Large intestine (tissue), 3 donors: ENCODE measurements at regions not wholly inside any gene's neighbourhood (a gene's known extent, or its start where the extent isn't known, plus 50 kb on each side); places are given as distances from the start of the nearest gene placed in this dataset.
A peak's percentile ranks its signal among the peaks of the same experiment; 100 is the strongest.
"Not testable (repeated sequence)": the region's sequence is repeated elsewhere in the genome, so short reads cannot be mapped to it uniquely, and the experiment has no call there.

Source experiments
- DNase-seq, 2 donors: peaks; one replicate each; pipeline versions ENCODE4 v3.0.0 to v3.0.0-alpha.2; 2013
- H3K27ac ChIP-seq: one replicate; pipeline ENCODE4 v1.5.1; 2013; ENCODE audit warnings: low read length
- H3K27me3 ChIP-seq: 2 replicates; pipeline ENCODE4 v1.6.1; 2013; ENCODE audit warnings: low read length; ENCODE audit not compliant: control insufficient read depth, insufficient read depth
- H3K36me3 ChIP-seq: 2 replicates; pipeline ENCODE4 v1.6.1; 2013; ENCODE audit warnings: low read length; ENCODE audit not compliant: control insufficient read depth, insufficient read depth
- H3K4me1 ChIP-seq: one replicate; pipeline ENCODE4 v1.6.1; 2013; ENCODE audit warnings: low read length; ENCODE audit not compliant: control insufficient read depth, insufficient read depth
- H3K4me3 ChIP-seq: one replicate; pipeline ENCODE4 v1.5.1; 2013; ENCODE audit warnings: low read length
- H3K9me3 ChIP-seq: one replicate; pipeline ENCODE4 v1.6.1; 2013; ENCODE audit warnings: mild to moderate bottlenecking, low read depth, low read length, moderate library complexity; ENCODE audit not compliant: control insufficient read depth
- WGBS: methylation state at CpG from one replicate; pipeline ENCODE4 v1.1.5; 2013; ENCODE audit warnings: low lambda C conversion rate; ENCODE audit not compliant: insufficient coverage; 5-methylcytosine and 5-hydroxymethylcytosine counted together

DNA sequence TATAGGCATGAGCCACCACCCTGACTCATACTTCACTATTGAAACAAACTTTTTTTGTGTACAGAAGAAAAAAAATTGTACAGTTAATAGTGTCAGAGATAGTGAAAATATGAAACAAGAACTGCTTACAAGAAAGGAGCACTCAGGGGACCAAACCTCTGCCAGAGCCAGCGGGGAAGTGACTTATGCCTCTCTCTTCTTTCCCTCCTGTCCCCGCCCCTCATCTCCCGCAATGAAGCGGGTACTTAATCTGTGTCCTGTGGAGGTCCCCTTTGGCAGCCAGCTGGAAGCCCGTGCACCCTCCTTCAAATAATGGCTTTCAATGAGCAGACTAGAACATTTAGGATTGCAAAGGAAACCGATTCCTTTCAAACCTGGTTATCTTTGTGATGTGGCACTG lies 51.5 kb downstream of the PPIAL4A start:
- H3K27me3 ChIP-seq, H3K4me1 ChIP-seq, H3K9me3 ChIP-seq, H3K4me3 ChIP-seq, H3K36me3 ChIP-seq: not testable (repeated sequence)
- peak in 1 of 2 donors; percentile 11 for DNase-seq
- peak overlapping the region; percentile 86 for H3K27ac ChIP-seq
- WGBS: no CpG with 5 or more reads among the region's 6 CpGs

GRCh38 chr1:120941836-120942217 lies 52.3 kb downstream of the PPIAL4A start:
- peak overlapping the region; percentile 50 for H3K4me3 ChIP-seq
- not testable (repeated sequence) for H3K9me3 ChIP-seq

GRCh38 chr1:120942218-120942944 lies 52.8 kb downstream of the PPIAL4A start:
- no CpG with 5 or more reads among the region's 34 CpGs for WGBS

More at GRCh38 chr1:120941836-120942217, 52.3 kb downstream of the PPIAL4A start:
- no CpG with 5 or more reads among the region's 12 CpGs for WGBS
- H3K27ac ChIP-seq: peak overlapping the region; percentile 86
- DNase-seq, H3K4me1 ChIP-seq, H3K27me3 ChIP-seq, H3K36me3 ChIP-seq: not testable (repeated sequence)

DNA sequence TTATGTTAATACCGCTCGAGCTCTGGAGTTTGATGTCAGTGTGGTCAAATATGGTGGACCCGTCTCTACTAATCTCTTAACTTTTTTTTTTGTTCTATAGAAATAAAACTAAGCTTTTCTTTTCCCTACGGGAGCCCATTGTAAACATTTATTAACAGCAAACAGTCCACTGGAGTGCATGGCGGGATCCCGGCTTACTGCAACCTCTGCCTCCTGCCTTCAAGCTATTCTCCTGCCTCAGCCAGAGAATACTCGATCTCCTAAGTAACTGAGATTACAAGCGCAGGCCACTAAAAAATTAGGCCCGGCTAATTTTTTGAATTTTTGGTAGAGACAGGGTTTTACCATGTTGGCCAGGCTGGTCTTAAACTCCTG lies 53.4 kb downstream of the PPIAL4A start:
- no CpG with 5 or more reads among the region's 9 CpGs for WGBS
- not testable (repeated sequence) for H3K4me1 ChIP-seq, H3K36me3 ChIP-seq, H3K9me3 ChIP-seq, DNase-seq, H3K27me3 ChIP-seq, H3K4me3 ChIP-seq
- H3K27ac ChIP-seq: peak overlapping the region; percentile 86

More at GRCh38 chr1:120942218-120942944, 52.8 kb downstream of the PPIAL4A start:
- not testable (repeated sequence) for H3K9me3 ChIP-seq, H3K27me3 ChIP-seq, H3K36me3 ChIP-seq, H3K4me1 ChIP-seq
- peak overlapping the region; percentile 50 for H3K4me3 ChIP-seq
- peak; percentile 73 to 92 for DNase-seq
- peak overlapping the region; percentile 86 for H3K27ac ChIP-seq

DNA sequence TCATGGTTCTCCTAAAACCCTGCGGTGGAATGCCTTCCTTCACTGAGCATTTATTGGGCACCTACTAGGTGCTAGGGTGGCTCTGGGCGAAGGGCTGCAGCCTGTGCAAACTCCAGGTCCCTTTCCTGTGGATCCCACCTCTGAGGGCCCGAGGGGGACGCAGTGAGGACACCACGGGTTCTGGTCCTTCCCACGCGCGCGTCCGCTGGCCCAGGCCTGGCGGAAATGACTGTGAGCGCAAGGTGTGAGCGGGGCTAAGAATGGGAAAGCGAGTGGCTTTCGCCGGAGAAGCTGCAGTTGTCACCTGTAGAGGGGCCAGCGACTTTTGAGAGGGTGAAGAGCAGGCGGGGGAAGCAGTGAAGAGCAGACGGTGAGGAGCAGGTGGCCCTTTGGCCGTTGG lies 55.1 kb downstream of the PPIAL4A start:
- WGBS: no CpG with 5 or more reads among the region's 20 CpGs

DNA sequence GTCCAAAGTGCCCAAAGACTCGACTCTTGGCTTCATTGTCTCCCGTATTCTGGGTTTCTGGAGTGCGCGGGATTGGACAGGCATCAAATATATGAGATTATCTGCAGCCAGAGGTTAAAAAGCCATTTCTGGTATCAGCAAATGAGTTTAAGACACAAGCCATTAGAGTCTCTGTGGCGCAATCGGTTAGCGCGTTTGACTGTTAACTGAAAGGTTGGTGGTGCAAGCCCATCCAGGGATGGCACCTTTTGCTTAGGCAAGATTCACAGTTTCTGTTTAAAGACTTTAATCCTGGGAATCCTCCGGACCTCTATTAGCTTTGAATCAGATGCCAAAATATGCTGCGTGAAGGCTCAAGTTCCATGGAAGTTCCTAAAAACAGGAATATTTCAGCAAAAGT lies 55.6 kb downstream of the PPIAL4A start:
- not testable (repeated sequence) for H3K9me3 ChIP-seq, H3K27ac ChIP-seq, H3K4me1 ChIP-seq, H3K27me3 ChIP-seq, DNase-seq, H3K4me3 ChIP-seq, H3K36me3 ChIP-seq
- no CpG with 5 or more reads among the region's 10 CpGs for WGBS

More for the DNA sequence above, 55.1 kb downstream of the PPIAL4A start:
- not testable (repeated sequence) for DNase-seq, H3K4me3 ChIP-seq, H3K4me1 ChIP-seq, H3K27ac ChIP-seq, H3K9me3 ChIP-seq, H3K36me3 ChIP-seq, H3K27me3 ChIP-seq

GRCh38 chr1:120947114-120947513 lies 57.5 kb downstream of the PPIAL4A start:
- not testable (repeated sequence) for DNase-seq, H3K9me3 ChIP-seq, H3K4me3 ChIP-seq, H3K27ac ChIP-seq, H3K4me1 ChIP-seq, H3K27me3 ChIP-seq, H3K36me3 ChIP-seq
- WGBS: no CpG with 5 or more reads among the region's 4 CpGs

GRCh38 chr1:120949724-120950123 lies 60.2 kb downstream of the PPIAL4A start:
- 96% methylated on average over 5 of the region's 11 CpGs for WGBS
- H3K4me3 ChIP-seq, H3K27me3 ChIP-seq, H3K9me3 ChIP-seq, H3K27ac ChIP-seq, DNase-seq, H3K36me3 ChIP-seq, H3K4me1 ChIP-seq: not testable (repeated sequence)

- not testable (repeated sequence) for H3K27ac ChIP-seq, H3K36me3 ChIP-seq, H3K9me3 ChIP-seq, H3K27me3 ChIP-seq, DNase-seq, H3K4me1 ChIP-seq, H3K4me3 ChIP-seq
- WGBS: no CpG with 5 or more reads among the region's 1 CpG
Measured at GRCh38 chr1:120950633-120951032, 61.1 kb downstream of the PPIAL4A start.

- no CpG with 5 or more reads among the region's 4 CpGs for WGBS
- H3K4me3 ChIP-seq, H3K4me1 ChIP-seq, H3K27me3 ChIP-seq, DNase-seq, H3K27ac ChIP-seq, H3K9me3 ChIP-seq, H3K36me3 ChIP-seq: not testable (repeated sequence)
Measured at GRCh38 chr1:120951100-120951499, 61.5 kb downstream of the PPIAL4A start.

DNA sequence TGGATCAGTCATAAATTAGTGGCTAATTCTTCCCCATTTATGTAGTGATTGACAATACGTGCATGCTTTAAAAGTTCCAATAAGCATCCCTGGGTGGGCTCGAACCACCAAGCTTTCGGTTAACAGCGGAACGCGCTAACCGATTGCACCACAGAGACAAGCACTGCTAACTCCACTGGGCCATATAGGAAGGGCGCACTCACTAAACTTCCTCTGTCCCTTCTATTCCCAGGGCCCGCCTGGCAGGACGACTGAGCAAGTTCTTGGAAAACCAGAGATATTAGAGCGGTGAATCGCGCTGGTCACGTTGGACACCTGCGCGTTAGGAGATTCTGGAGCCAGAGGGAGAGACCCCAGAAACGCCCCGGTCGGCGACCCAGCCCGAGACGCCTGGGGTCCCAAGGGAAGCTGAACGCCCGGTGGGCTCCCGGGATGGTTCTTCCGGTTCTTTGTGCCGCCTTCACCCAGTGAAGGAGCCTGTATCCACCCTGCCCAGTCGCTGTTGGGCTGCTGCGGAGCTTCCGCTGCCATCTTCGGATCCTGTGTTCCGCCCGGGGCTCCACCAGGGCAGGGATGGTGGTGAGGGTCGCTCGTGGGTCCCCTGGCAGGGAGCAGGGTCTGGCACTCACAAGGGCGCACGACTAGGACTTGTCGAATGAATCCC lies 62.8 kb downstream of the PPIAL4A start:
- not testable (repeated sequence) for H3K36me3 ChIP-seq, H3K4me1 ChIP-seq, H3K27me3 ChIP-seq, H3K27ac ChIP-seq, H3K9me3 ChIP-seq
- H3K4me3 ChIP-seq: peak overlapping the region; percentile 35
- DNase-seq: peak in 1 of 2 donors; percentile 42
- WGBS: no CpG with 5 or more reads among the region's 38 CpGs
